ENCODE measurements at regions not wholly inside any gene's neighbourhood (a gene's known extent, or its start where the extent isn't known, plus 50 kb on each side); places are given as distances from the start of the nearest gene placed in this dataset.

- TF ChIP-seq CTCF (IDR thresholded peaks at IDR 0.05) = no peak
- H3K9me3 ChIP-seq (ENCODE audit: control insufficient read depth, insufficient read depth, low read length) = no peaks in the 10 kb centered on the region
- H3K27me3 Mint-ChIP-seq (ENCODE audit: low read depth in 2 of 2) = no peaks in the 10 kb centered on the region
- intact Hi-C loops (cut with micrococcal nuclease) = no loop called here
- ATAC-seq = no peak
- no peak overlapping the region for H3K4me3 Mint-ChIP-seq
- no peak overlapping the region for H3K27ac Mint-ChIP-seq
- H3K4me1 ChIP-seq (ENCODE audit: control insufficient read depth, insufficient read depth, low read length) = no peaks in the 10 kb centered on the region
- H3K4me1 Mint-ChIP-seq = no peaks in the 10 kb centered on the region
- H3K36me3 Mint-ChIP-seq = no peaks in the 10 kb centered on the region
- no peaks in the 10 kb centered on the region for H3K36me3 ChIP-seq (ENCODE audit: control insufficient read depth, insufficient read depth, low read length)
- no peaks in the 10 kb centered on the region for H3K27me3 ChIP-seq (ENCODE audit: control insufficient read depth, insufficient read depth, low read length)
- 91% methylated on average over 2 of the region's 2 CpGs for WGBS (ENCODE audit: insufficient coverage)
- H3K27ac ChIP-seq (ENCODE audit: low read length) = no peak overlapping the region
- DNase-seq = no peak
- H3K9me3 Mint-ChIP-seq = peaks cover 3 to 9% of the 10 kb centered on the region in 2 donors
- H3K4me3 ChIP-seq (ENCODE audit: low read length) = no peak overlapping the region
Observed at GRCh38 chr6:126923807-126924206, 194.7 kb upstream of the RSPO3 start.

GRCh38 chr6:126926926-126927325 is 191.5 kb upstream of the RSPO3 start:
- Histone ChIP-seq H3K27me3 (ENCODE audit: control insufficient read depth, insufficient read depth, low read length) (no peaks in the 10 kb centered on the region), H3K27ac (ENCODE audit: low read length) (no peak overlapping the region), H3K4me1 (ENCODE audit: control insufficient read depth, insufficient read depth, low read length) (no peaks in the 10 kb centered on the region), H3K4me3 (ENCODE audit: low read length) (no peak overlapping the region), H3K36me3 (ENCODE audit: control insufficient read depth, insufficient read depth, low read length) (no peaks in the 10 kb centered on the region), H3K9me3 (ENCODE audit: control insufficient read depth, insufficient read depth, low read length) (no peaks in the 10 kb centered on the region)
- Mint-ChIP-seq H3K36me3 (no peaks in the 10 kb centered on the region), H3K27ac (no peak overlapping the region), H3K4me1 (no peaks in the 10 kb centered on the region), H3K4me3 (no peak overlapping the region), H3K9me3 (peaks cover 7 to 8% of the 10 kb centered on the region in 2 donors), H3K27me3 (ENCODE audit: low read depth in 2 of 2) (no peaks in the 10 kb centered on the region)
- no peak for DNase-seq
- no peak for ATAC-seq
- TF ChIP-seq CTCF (IDR thresholded peaks at IDR 0.05) = no peak
- intact Hi-C loops (cut with micrococcal nuclease) = no loop called here
- WGBS (ENCODE audit: insufficient coverage) = 78% methylated on average over 3 of the region's 3 CpGs

GRCh38 chr6:126927841-126928240 is 190.6 kb upstream of the RSPO3 start:
- ATAC-seq = no peak
- no peak for TF ChIP-seq CTCF (IDR thresholded peaks at IDR 0.05)
- intact Hi-C loops (cut with micrococcal nuclease) = no loop called here
- Histone ChIP-seq H3K27ac (ENCODE audit: low read length) (no peak overlapping the region), H3K9me3 (ENCODE audit: control insufficient read depth, insufficient read depth, low read length) (no peaks in the 10 kb centered on the region), H3K4me1 (ENCODE audit: control insufficient read depth, insufficient read depth, low read length) (no peaks in the 10 kb centered on the region), H3K36me3 (ENCODE audit: control insufficient read depth, insufficient read depth, low read length) (no peaks in the 10 kb centered on the region), H3K4me3 (ENCODE audit: low read length) (no peak overlapping the region), H3K27me3 (ENCODE audit: control insufficient read depth, insufficient read depth, low read length) (no peaks in the 10 kb centered on the region)
- Mint-ChIP-seq H3K27ac (no peak overlapping the region), H3K9me3 (peaks cover 4 to 8% of the 10 kb centered on the region in 2 donors), H3K36me3 (no peaks in the 10 kb centered on the region), H3K4me1 (no peaks in the 10 kb centered on the region), H3K27me3 (ENCODE audit: low read depth in 2 of 2) (no peaks in the 10 kb centered on the region), H3K4me3 (no peak overlapping the region)
- WGBS (ENCODE audit: insufficient coverage) = 91% methylated on average over 3 of the region's 4 CpGs
- no peak for DNase-seq

- Mint-ChIP-seq H3K9me3 (peaks cover 4 to 5% of the 10 kb centered on the region in 2 donors), H3K27me3 (ENCODE audit: low read depth in 2 of 2) (no peaks in the 10 kb centered on the region), H3K4me1 (no peaks in the 10 kb centered on the region), H3K4me3 (no peak overlapping the region), H3K36me3 (no peaks in the 10 kb centered on the region), H3K27ac (no peak overlapping the region)
- ATAC-seq (no peak), DNase-seq (no peak)
- Histone ChIP-seq H3K4me1 (ENCODE audit: control insufficient read depth, insufficient read depth, low read length) (no peaks in the 10 kb centered on the region), H3K36me3 (ENCODE audit: control insufficient read depth, insufficient read depth, low read length) (no peaks in the 10 kb centered on the region), H3K27me3 (ENCODE audit: control insufficient read depth, insufficient read depth, low read length) (no peaks in the 10 kb centered on the region), H3K9me3 (ENCODE audit: control insufficient read depth, insufficient read depth, low read length) (no peaks in the 10 kb centered on the region), H3K4me3 (ENCODE audit: low read length) (no peak overlapping the region), H3K27ac (ENCODE audit: low read length) (no peak overlapping the region)
- no peak for TF ChIP-seq CTCF (IDR thresholded peaks at IDR 0.05)
- intact Hi-C loops (cut with micrococcal nuclease) = no loop called here
Observed at GRCh38 chr6:126937426-126937825, 181.0 kb upstream of the RSPO3 start.
